Mesenchymal stem cell (in vitro differentiated cells and primary cell): ENCODE measurements at regions not wholly inside any gene's neighbourhood (a gene's known extent, or its start where the extent isn't known, plus 50 kb on each side); places are given as distances from the start of the nearest gene placed in this dataset.

Source experiments
- DNase-seq: peaks from one replicate; pipeline ENCODE4 v3.0.0-alpha.2; 2013
- H2AFZ ChIP-seq: one replicate; pipeline ENCODE4 v1.6.1; 2013; ENCODE audit warnings: low read depth, mild to moderate bottlenecking, control low read depth, inconsistent platforms, low read length, moderate library complexity
- H2AK5ac ChIP-seq: 2 replicates; pipeline ENCODE4 v1.6.1; 2013; ENCODE audit warnings: low read length, moderate library complexity, mild to moderate bottlenecking, inconsistent platforms; ENCODE audit not compliant: severe bottlenecking
- H2BK120ac ChIP-seq: one replicate; pipeline ENCODE4 v1.6.1; 2013; ENCODE audit warnings: low read depth, mild to moderate bottlenecking, inconsistent platforms, low read length, moderate library complexity
- H2BK12ac ChIP-seq, 2 experiments: one replicate each; pipeline ENCODE4 v1.6.1; 2013; ENCODE audit warnings: inconsistent platforms in 2 of 2, low read length in 2 of 2, mild to moderate bottlenecking in 2 of 2, moderate library complexity in 2 of 2, control low read depth in 1 of 2
- H2BK15ac ChIP-seq: one replicate; pipeline ENCODE4 v1.6.1; 2013; ENCODE audit warnings: mild to moderate bottlenecking, low read depth, inconsistent platforms; ENCODE audit not compliant: poor library complexity, severe bottlenecking
- H2BK5ac ChIP-seq: 2 replicates; pipeline ENCODE4 v1.6.1; 2013; ENCODE audit warnings: low read depth, mild to moderate bottlenecking, low read length, control low read depth, inconsistent platforms; ENCODE audit not compliant: poor library complexity, severe bottlenecking
- H3K14ac ChIP-seq, 2 experiments: one replicate each; pipeline ENCODE4 v1.6.1; 2013; ENCODE audit warnings: inconsistent platforms in 2 of 2, low read length in 2 of 2, control low read depth in 1 of 2, mild to moderate bottlenecking in 1 of 2, moderate library complexity in 1 of 2
- H3K18ac ChIP-seq, 2 experiments: one replicate each; pipeline ENCODE4 v1.6.1; 2013; ENCODE audit warnings: inconsistent platforms in 2 of 2, low read length in 2 of 2, control low read depth in 1 of 2, low read depth in 1 of 2, mild to moderate bottlenecking in 1 of 2
- H3K23ac ChIP-seq, 2 experiments: one replicate each; pipeline ENCODE4 v1.6.1; 2013; ENCODE audit warnings: inconsistent platforms in 2 of 2, low read length in 2 of 2, mild to moderate bottlenecking in 2 of 2, moderate library complexity in 2 of 2, control low read depth in 1 of 2
- H3K27ac ChIP-seq: 2 replicates; pipeline ENCODE4 v1.5.1; 2013; ENCODE audit warnings: mild to moderate bottlenecking, moderate library complexity, low read length, control low read depth, inconsistent platforms; ENCODE audit not compliant: poor library complexity, severe bottlenecking
- H3K27me3 ChIP-seq, 2 experiments: 2 replicates each; pipeline versions ENCODE4 v1.6.1 to v1.7.0; 2013; ENCODE audit warnings: low read length in 2 of 2, mild to moderate bottlenecking in 2 of 2, moderate library complexity in 2 of 2, control low read depth in 1 of 2, inconsistent platforms in 1 of 2; ENCODE audit not compliant: control insufficient read depth in 1 of 2, insufficient read depth in 1 of 2
- H3K36me3 ChIP-seq, 2 experiments: 2 replicates each; pipeline versions ENCODE4 v1.6.1 to v1.7.0; 2013; ENCODE audit warnings: low read length in 2 of 2, control low read depth in 1 of 2, inconsistent platforms in 1 of 2, low read depth in 1 of 2, mild to moderate bottlenecking in 1 of 2; ENCODE audit not compliant: insufficient read depth in 2 of 2, control insufficient read depth in 1 of 2
- H3K4ac ChIP-seq, 2 experiments: one replicate each; pipeline ENCODE4 v1.6.1; 2013; ENCODE audit warnings: inconsistent platforms in 2 of 2, low read length in 2 of 2, mild to moderate bottlenecking in 2 of 2, moderate library complexity in 2 of 2, control low read depth in 1 of 2, low read depth in 1 of 2
- H3K4me1 ChIP-seq: 2 replicates; pipeline ENCODE4 v1.6.1; 2013; ENCODE audit warnings: low read depth, low read length, control low read depth; ENCODE audit not compliant: control insufficient read depth, insufficient read depth
- H3K4me2 ChIP-seq: 2 replicates; pipeline ENCODE4 v1.6.1; 2013; ENCODE audit warnings: low read length, mild to moderate bottlenecking, inconsistent platforms; ENCODE audit not compliant: poor library complexity, severe bottlenecking
- H3K4me3 ChIP-seq, 2 experiments: 2 replicates each; pipeline versions ENCODE4 v1.5.1 to v1.7.0; 2013; ENCODE audit warnings: low read length in 2 of 2, mild to moderate bottlenecking in 2 of 2, control low read depth in 1 of 2, low read depth in 1 of 2; ENCODE audit not compliant: insufficient read depth in 1 of 2
- H3K79me1 ChIP-seq: replicated peaks from 2 replicates; pipeline ENCODE4 v1.6.1; 2013; ENCODE audit warnings: mild to moderate bottlenecking, control low read depth, low read length, inconsistent platforms; ENCODE audit not compliant: poor library complexity, severe bottlenecking
- H3K9ac ChIP-seq: 2 replicates; pipeline ENCODE4 v1.7.0; 2013; ENCODE audit warnings: mild to moderate bottlenecking, low read length, moderate library complexity
- H3K9me3 ChIP-seq: 2 replicates; pipeline ENCODE4 v1.7.0; 2013; ENCODE audit warnings: mild to moderate bottlenecking, low read length; ENCODE audit not compliant: control insufficient read depth
- H4K8ac ChIP-seq: one replicate; pipeline ENCODE4 v1.6.1; 2013; ENCODE audit warnings: inconsistent platforms, mild to moderate bottlenecking, low read length, moderate library complexity
- H4K91ac ChIP-seq: one replicate; pipeline ENCODE4 v1.6.1; 2013; ENCODE audit warnings: mild to moderate bottlenecking, low read length, inconsistent platforms
- WGBS: methylation state at CpG from one replicate; pipeline ENCODE4 v1.1.7; 2013; ENCODE audit warnings: mixed read lengths; 5-methylcytosine and 5-hydroxymethylcytosine counted together

GRCh38 chr6:122524056-122524455 lies 52.4 kb upstream of the SERINC1 start:
- Histone ChIP-seq H4K91ac (no peak overlapping the region), H3K4me1 (no peaks in the 10 kb centered on the region), H2BK12ac (no peak overlapping the region), H3K14ac (no peak overlapping the region), H2AFZ (no peak overlapping the region), H3K27ac (no peak overlapping the region), H3K9ac (no peak overlapping the region), H3K23ac (no peak overlapping the region), H2BK5ac (no peak overlapping the region), H3K4me3 (no peak overlapping the region), H3K27me3 (no peaks in the 10 kb centered on the region), H2BK15ac (no peak overlapping the region), H3K18ac (no peak overlapping the region), H3K79me1 (no peaks in the 10 kb centered on the region), H2AK5ac (no peak overlapping the region), H3K9me3 (peaks cover 13% of the 10 kb centered on the region), H2BK120ac (no peak overlapping the region), H3K4ac (no peak overlapping the region), H3K4me2 (no peak overlapping the region), H4K8ac (no peak overlapping the region), H3K36me3 (no peaks in the 10 kb centered on the region)
- DNase-seq, result no peak
- no CpG with 5 or more reads among the region's 2 CpGs for WGBS

GRCh38 chr6:122530440-122531046 lies 58.9 kb upstream of the SERINC1 start:
- no peak overlapping the region for H3K14ac ChIP-seq

GRCh38 chr6:122548281-122548680 lies 61.9 kb upstream of the PKIB start:
- Histone ChIP-seq H3K36me3 (no peaks in the 10 kb centered on the region), H2BK12ac (no peak overlapping the region), H2BK15ac (no peak overlapping the region), H2BK5ac (no peak overlapping the region), H3K9me3 (no peaks in the 10 kb centered on the region), H3K18ac (no peak overlapping the region), H2AK5ac (no peak overlapping the region), H3K9ac (no peak overlapping the region), H2AFZ (no peak overlapping the region), H3K4me1 (no peaks in the 10 kb centered on the region), H3K4ac (no peak overlapping the region), H3K23ac (no peak overlapping the region), H3K27ac (no peak overlapping the region), H3K4me3 (no peak overlapping the region), H4K91ac (no peak overlapping the region), H3K14ac (no peak overlapping the region), H3K4me2 (no peak overlapping the region), H4K8ac (no peak overlapping the region), H2BK120ac (no peak overlapping the region), H3K27me3 (no peaks in the 10 kb centered on the region), H3K79me1 (no peaks in the 10 kb centered on the region)
- no CpG with 5 or more reads among the region's 3 CpGs for WGBS
- DNase-seq, result no peak

More at GRCh38 chr6:122530440-122531046, 58.9 kb upstream of the SERINC1 start:
- Histone ChIP-seq H2BK5ac (no peak overlapping the region), H3K79me1 (no peaks in the 10 kb centered on the region), H3K18ac (no peak overlapping the region), H2AFZ (no peak overlapping the region), H3K36me3 (no peaks in the 10 kb centered on the region), H3K9ac (no peak overlapping the region), H4K91ac (no peak overlapping the region), H2BK15ac (no peak overlapping the region), H2AK5ac (no peak overlapping the region), H3K23ac (no peak overlapping the region), H3K27me3 (peaks cover 0 to 6% of the 10 kb centered on the region in 2 experiments), H2BK120ac (no peak overlapping the region), H2BK12ac (no peak overlapping the region), H3K4me3 (no peak overlapping the region), H3K4me1 (no peaks in the 10 kb centered on the region), H3K4ac (no peak overlapping the region), H3K27ac (no peak overlapping the region), H3K9me3 (peaks cover 9% of the 10 kb centered on the region), H3K4me2 (no peak overlapping the region), H4K8ac (no peak overlapping the region)
- DNase-seq, result peak; percentile 78
- WGBS, result no CpG with 5 or more reads among the region's 1 CpG

- no peak overlapping the region for H3K4ac ChIP-seq
Measured at GRCh38 chr6:122548820-122549219, 61.4 kb upstream of the PKIB start.

More at GRCh38 chr6:122548820-122549219, 61.4 kb upstream of the PKIB start:
- DNase-seq, result no peak
- H2BK15ac ChIP-seq, result no peak overlapping the region
- no peak overlapping the region for H3K27ac ChIP-seq
- no peak overlapping the region for H2BK12ac ChIP-seq
- no peaks in the 10 kb centered on the region for H3K9me3 ChIP-seq
- H4K91ac ChIP-seq, result no peak overlapping the region
- H4K8ac ChIP-seq, result no peak overlapping the region
- H2BK120ac ChIP-seq, result no peak overlapping the region
- H2BK5ac ChIP-seq, result no peak overlapping the region
- H3K9ac ChIP-seq, result no peak overlapping the region
- H3K4me3 ChIP-seq, result no peak overlapping the region
- no peaks in the 10 kb centered on the region for H3K27me3 ChIP-seq
- H3K14ac ChIP-seq, result no peak overlapping the region
- H2AFZ ChIP-seq, result no peak overlapping the region
- no peak overlapping the region for H3K18ac ChIP-seq
- H3K36me3 ChIP-seq, result no peaks in the 10 kb centered on the region
- H3K4me1 ChIP-seq, result no peaks in the 10 kb centered on the region
- no peak overlapping the region for H3K4me2 ChIP-seq
- H3K23ac ChIP-seq, result no peak overlapping the region
- no peak overlapping the region for H2AK5ac ChIP-seq
- no peaks in the 10 kb centered on the region for H3K79me1 ChIP-seq
